ENCODE measurements at regions not wholly inside any gene's neighbourhood (a gene's known extent, or its start where the extent isn't known, plus 50 kb on each side); places are given as distances from the start of the nearest gene placed in this dataset.

DNA sequence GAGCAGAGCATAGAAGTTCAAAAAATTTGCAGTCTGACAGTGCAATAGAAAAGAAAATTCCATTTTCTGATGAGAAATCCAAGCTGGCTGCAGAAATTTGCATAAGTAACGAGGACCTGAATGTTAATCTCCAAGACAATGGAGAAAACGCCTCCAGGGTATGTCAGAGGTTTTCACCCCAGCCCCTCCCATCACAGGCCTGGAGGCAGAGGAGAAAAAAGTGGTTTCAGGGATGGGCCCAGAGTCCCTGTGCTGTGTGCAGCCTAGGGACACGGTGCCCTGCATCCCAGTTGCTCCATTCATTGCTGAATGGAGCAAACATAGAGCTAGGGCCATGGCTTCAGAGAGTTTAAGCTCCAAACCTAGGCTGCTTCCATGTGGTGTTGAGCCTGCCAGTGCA is 327.9 kb upstream of the KHDRBS2 start:
- TF ChIP-seq, protein P1, sequence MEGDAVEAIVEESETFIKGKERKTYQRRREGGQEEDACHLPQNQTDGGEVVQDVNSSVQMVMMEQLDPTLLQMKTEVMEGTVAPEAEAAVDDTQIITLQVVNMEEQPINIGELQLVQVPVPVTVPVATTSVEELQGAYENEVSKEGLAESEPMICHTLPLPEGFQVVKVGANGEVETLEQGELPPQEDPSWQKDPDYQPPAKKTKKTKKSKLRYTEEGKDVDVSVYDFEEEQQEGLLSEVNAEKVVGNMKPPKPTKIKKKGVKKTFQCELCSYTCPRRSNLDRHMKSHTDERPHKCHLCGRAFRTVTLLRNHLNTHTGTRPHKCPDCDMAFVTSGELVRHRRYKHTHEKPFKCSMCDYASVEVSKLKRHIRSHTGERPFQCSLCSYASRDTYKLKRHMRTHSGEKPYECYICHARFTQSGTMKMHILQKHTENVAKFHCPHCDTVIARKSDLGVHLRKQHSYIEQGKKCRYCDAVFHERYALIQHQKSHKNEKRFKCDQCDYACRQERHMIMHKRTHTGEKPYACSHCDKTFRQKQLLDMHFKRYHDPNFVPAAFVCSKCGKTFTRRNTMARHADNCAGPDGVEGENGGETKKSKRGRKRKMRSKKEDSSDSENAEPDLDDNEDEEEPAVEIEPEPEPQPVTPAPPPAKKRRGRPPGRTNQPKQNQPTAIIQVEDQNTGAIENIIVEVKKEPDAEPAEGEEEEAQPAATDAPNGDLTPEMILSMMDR (IDR thresholded peaks at IDR 0.05), result no peak
- no peak for TF ChIP-seq EP300 (IDR thresholded peaks at IDR 0.05)
- no peak for TF ChIP-seq POLR2A (IDR thresholded peaks at IDR 0.05)
- no peak for TF ChIP-seq POLR2AphosphoS5 (IDR thresholded peaks at IDR 0.05)
